ENCODE measurements at regions not wholly inside any gene's neighbourhood (a gene's known extent, or its start where the extent isn't known, plus 50 kb on each side); places are given as distances from the start of the nearest gene placed in this dataset.

- TF ChIP-seq CTCF (IDR thresholded peaks at IDR 0.05): no peak
- H3K27ac ChIP-seq: no peak overlapping the region
- H3K4me1 ChIP-seq: no peaks in the 10 kb centered on the region
- no peak for DNase-seq (ENCODE audit: low spot score in 2 of 2)
- intact Hi-C loops (cut with DNase I): no loop called here
- no peak overlapping the region for H3K4me3 ChIP-seq
- no peaks in the 10 kb centered on the region for H3K36me3 ChIP-seq
- H3K27me3 ChIP-seq: no peaks in the 10 kb centered on the region
- peaks cover 0 to 7% of the 10 kb centered on the region in 2 donors for H3K9me3 ChIP-seq
These were observed 761.1 kb upstream of the CDH10 start for GRCh38 chr5:25405850-25406249.

- Histone ChIP-seq H3K27ac (no peak overlapping the region), H3K27me3 (no peaks in the 10 kb centered on the region), H3K4me1 (no peaks in the 10 kb centered on the region), H3K36me3 (no peaks in the 10 kb centered on the region), H3K4me3 (no peak overlapping the region), H3K9me3 (no peaks in the 10 kb centered on the region)
- intact Hi-C loops (cut with DNase I): no loop called here
- no peak for DNase-seq (ENCODE audit: low spot score in 2 of 2)
- TF ChIP-seq CTCF (IDR thresholded peaks at IDR 0.05): no peak
These were observed 755.2 kb upstream of the CDH10 start for GRCh38 chr5:25399878-25400480.

DNA sequence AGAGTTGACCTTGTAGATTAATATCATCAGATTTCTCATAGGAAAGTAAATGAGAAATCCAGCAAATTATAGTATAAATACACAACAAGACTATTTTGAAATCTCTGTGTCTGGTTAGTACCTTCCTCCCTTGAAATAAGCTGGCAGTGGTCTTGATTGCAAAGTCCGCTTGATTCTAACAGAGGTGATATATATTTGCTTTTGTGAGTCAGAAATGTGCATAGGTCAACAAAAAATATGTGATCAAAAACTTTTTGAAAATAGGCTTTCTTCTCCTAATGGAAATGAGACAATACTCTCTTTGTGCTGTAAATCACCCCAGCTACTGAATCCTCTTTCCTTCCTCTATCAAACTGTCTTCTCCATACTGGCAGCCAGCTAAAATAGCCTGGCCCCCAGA lies 749.2 kb upstream of the CDH10 start:
- H3K4me3 ChIP-seq: no peak overlapping the region
- H3K9me3 ChIP-seq: no peaks in the 10 kb centered on the region
- intact Hi-C loops (cut with DNase I): no loop called here
- H3K27me3 ChIP-seq: no peaks in the 10 kb centered on the region
- H3K36me3 ChIP-seq: no peaks in the 10 kb centered on the region
- DNase-seq (ENCODE audit: low spot score in 2 of 2): no peak
- TF ChIP-seq CTCF (IDR thresholded peaks at IDR 0.05): no peak
- no peaks in the 10 kb centered on the region for H3K4me1 ChIP-seq
- H3K27ac ChIP-seq: no peak overlapping the region

GRCh38 chr5:25393256-25393655 lies 748.5 kb upstream of the CDH10 start:
- H3K36me3 ChIP-seq: no peaks in the 10 kb centered on the region
- DNase-seq (ENCODE audit: low spot score in 2 of 2): no peak
- no peak for TF ChIP-seq CTCF (IDR thresholded peaks at IDR 0.05)
- intact Hi-C loops (cut with DNase I): no loop called here
- H3K27ac ChIP-seq: no peak overlapping the region
- no peaks in the 10 kb centered on the region for H3K4me1 ChIP-seq
- no peaks in the 10 kb centered on the region for H3K9me3 ChIP-seq
- no peak overlapping the region for H3K4me3 ChIP-seq
- H3K27me3 ChIP-seq: no peaks in the 10 kb centered on the region

- H3K4me3 ChIP-seq: no peak overlapping the region
- no peaks in the 10 kb centered on the region for H3K4me1 ChIP-seq
- no peaks in the 10 kb centered on the region for H3K27me3 ChIP-seq
- intact Hi-C loops (cut with DNase I): no loop called here
- no peak for DNase-seq (ENCODE audit: low spot score in 2 of 2)
- H3K36me3 ChIP-seq: no peaks in the 10 kb centered on the region
- no peak for TF ChIP-seq CTCF (IDR thresholded peaks at IDR 0.05)
- H3K9me3 ChIP-seq: no peaks in the 10 kb centered on the region
- H3K27ac ChIP-seq: no peak overlapping the region
These were observed 743.2 kb upstream of the CDH10 start for GRCh38 chr5:25387953-25388352.

GRCh38 chr5:25362799-25363198 lies 718.0 kb upstream of the CDH10 start:
- Histone ChIP-seq H3K9me3 (no peaks in the 10 kb centered on the region), H3K27me3 (no peaks in the 10 kb centered on the region), H3K4me3 (no peak overlapping the region), H3K27ac (no peak overlapping the region), H3K4me1 (no peaks in the 10 kb centered on the region), H3K36me3 (no peaks in the 10 kb centered on the region)
- intact Hi-C loops (cut with DNase I): no loop called here
- no peak for DNase-seq (ENCODE audit: low spot score in 2 of 2)
- no peak for TF ChIP-seq CTCF (IDR thresholded peaks at IDR 0.05)
